ENCODE measurements at regions not wholly inside any gene's neighbourhood (a gene's known extent, or its start where the extent isn't known, plus 50 kb on each side); places are given as distances from the start of the nearest gene placed in this dataset.

- Mint-ChIP-seq H3K27me3 (ENCODE audit: low read depth in 3 of 3) (no peaks in the 10 kb centered on the region), H3K4me3 (no peak overlapping the region), H3K9me3 (peaks cover 0 to 6% (median 0%) of the 10 kb centered on the region in 7 donors), H3K4me1 (no peaks in the 10 kb centered on the region), H3K27ac (no peak overlapping the region), H3K36me3 (no peaks in the 10 kb centered on the region)
- H4K20me1 ChIP-seq (ENCODE audit: insufficient read depth, low read length) = no peaks in the 10 kb centered on the region
- H2AFZ ChIP-seq (ENCODE audit: insufficient read depth, low read depth, low read length, poor library complexity, severe bottlenecking) = no peak overlapping the region
- H3K4me2 ChIP-seq (replicated peaks; ENCODE audit: extremely low read depth, low read length, poor library complexity, severe bottlenecking) = no peak overlapping the region
- H3K9ac ChIP-seq (ENCODE audit: insufficient read depth, low read length, poor library complexity, severe bottlenecking) = no peak overlapping the region
- no peaks in the 10 kb centered on the region for H3K79me2 ChIP-seq (ENCODE audit: insufficient read depth, low read length)
- no peak for TF ChIP-seq CTCF (IDR thresholded peaks at IDR 0.05)
- WGBS (ENCODE audit: insufficient coverage) = no CpG with 5 or more reads among the region's 2 CpGs
- no peaks in the 10 kb centered on the region for H3K4me1 ChIP-seq (ENCODE audit: control insufficient read depth in 1 of 2, insufficient read depth in 2 of 2, low read length in 2 of 2)
- no peak overlapping the region for H3K4me3 ChIP-seq (replicated peaks in 1 of 3; ENCODE audit: low read depth in 2 of 3, low read length in 3 of 3)
- no peak for DNase-seq
- no peaks in the 10 kb centered on the region for H3K36me3 ChIP-seq (replicated peaks in 1 of 2; ENCODE audit: control insufficient read depth in 1 of 2, insufficient read depth in 2 of 2, low read length in 2 of 2)
- no peaks in the 10 kb centered on the region for H3K27me3 ChIP-seq (ENCODE audit: control insufficient read depth in 2 of 2, insufficient read depth in 2 of 2, low read length in 2 of 2)
- H3K9me3 ChIP-seq (replicated peaks in 1 of 2; ENCODE audit: control insufficient read depth in 1 of 2, insufficient read depth in 1 of 2, low read length in 2 of 2) = peaks cover 0 to 2% of the 10 kb centered on the region in 2 donors
- no peak overlapping the region for H3K27ac ChIP-seq (ENCODE audit: low read depth in 1 of 2, low read length in 2 of 2)
- intact Hi-C loops (cut with micrococcal nuclease) = no loop called here
Observed at GRCh38 chr4:19164334-19164733, 1087.4 kb upstream of the SLIT2 start.

- no peaks in the 10 kb centered on the region for H3K36me3 ChIP-seq (replicated peaks in 1 of 2; ENCODE audit: control insufficient read depth in 1 of 2, insufficient read depth in 2 of 2, low read length in 2 of 2)
- H3K4me3 Mint-ChIP-seq = no peak overlapping the region
- no peak overlapping the region for H3K4me2 ChIP-seq (replicated peaks; ENCODE audit: extremely low read depth, low read length, poor library complexity, severe bottlenecking)
- TF ChIP-seq CTCF (IDR thresholded peaks at IDR 0.05) = no peak
- no peaks in the 10 kb centered on the region for H3K4me1 ChIP-seq (ENCODE audit: control insufficient read depth in 1 of 2, insufficient read depth in 2 of 2, low read length in 2 of 2)
- H3K9me3 Mint-ChIP-seq = peaks cover 0 to 13% (median 10%) of the 10 kb centered on the region in 7 donors
- H4K20me1 ChIP-seq (ENCODE audit: insufficient read depth, low read length) = no peaks in the 10 kb centered on the region
- H3K4me1 Mint-ChIP-seq = no peaks in the 10 kb centered on the region
- H3K9me3 ChIP-seq (replicated peaks in 1 of 2; ENCODE audit: control insufficient read depth in 1 of 2, insufficient read depth in 1 of 2, low read length in 2 of 2) = peaks cover 5 to 6% of the 10 kb centered on the region in 2 donors
- no peak overlapping the region for H2AFZ ChIP-seq (ENCODE audit: insufficient read depth, low read depth, low read length, poor library complexity, severe bottlenecking)
- no peak overlapping the region for H3K9ac ChIP-seq (ENCODE audit: insufficient read depth, low read length, poor library complexity, severe bottlenecking)
- no peak for DNase-seq
- H3K36me3 Mint-ChIP-seq = no peaks in the 10 kb centered on the region
- H3K4me3 ChIP-seq (replicated peaks in 1 of 3; ENCODE audit: low read depth in 2 of 3, low read length in 3 of 3) = no peak overlapping the region
- no peaks in the 10 kb centered on the region for H3K79me2 ChIP-seq (ENCODE audit: insufficient read depth, low read length)
- no peaks in the 10 kb centered on the region for H3K27me3 ChIP-seq (ENCODE audit: control insufficient read depth in 2 of 2, insufficient read depth in 2 of 2, low read length in 2 of 2)
- no peak overlapping the region for H3K27ac ChIP-seq (ENCODE audit: low read depth in 1 of 2, low read length in 2 of 2)
- WGBS (ENCODE audit: insufficient coverage) = no CpG with 5 or more reads among the region's 3 CpGs
- intact Hi-C loops (cut with micrococcal nuclease) = no loop called here
- no peak overlapping the region for H3K27ac Mint-ChIP-seq
- no peaks in the 10 kb centered on the region for H3K27me3 Mint-ChIP-seq (ENCODE audit: low read depth in 3 of 3)
Observed at GRCh38 chr4:19159874-19160273, 1091.8 kb upstream of the SLIT2 start.
